ENCODE measurements at regions not wholly inside any gene's neighbourhood (a gene's known extent, or its start where the extent isn't known, plus 50 kb on each side); places are given as distances from the start of the nearest gene placed in this dataset.

GRCh38 chr16:73142053-73142854, 94.3 kb upstream of the ZFHX3 start:
- no peak for TF ChIP-seq CTCF (IDR thresholded peaks at IDR 0.05 in 2 of 3, conservative IDR thresholded peaks at IDR 0.05 in 1 of 3; ENCODE audit: control insufficient read depth in 2 of 3, extremely low read depth in 1 of 3, insufficient read depth in 1 of 3, low read depth in 3 of 3, low read length in 3 of 3)
- TF ChIP-seq CEBPZ (IDR thresholded peaks at IDR 0.05; ENCODE audit: low read depth, low read length) = no peak
- no peak for TF ChIP-seq RCOR1 (conservative IDR thresholded peaks at IDR 0.05; ENCODE audit: low read depth, low read length)
- TF ChIP-seq SP1 (IDR thresholded peaks at IDR 0.05; ENCODE audit: low read depth, low read length) = no peak
- TF ChIP-seq TAF1 (IDR thresholded peaks at IDR 0.05; ENCODE audit: borderline replicate concordance, low read depth, low read length) = no peak
- no peak for TF ChIP-seq IRF3 (IDR thresholded peaks at IDR 0.05)
- no peak for TF ChIP-seq POLR2AphosphoS2 (IDR thresholded peaks at IDR 0.05; ENCODE audit: low read depth, low read length)
- no peak for TF ChIP-seq EP300 (IDR thresholded peaks at IDR 0.05; ENCODE audit: borderline replicate concordance in 1 of 2, control insufficient read depth in 1 of 2, low read depth in 2 of 2, low read length in 2 of 2)
- TF ChIP-seq SUPT20H (IDR thresholded peaks at IDR 0.05; ENCODE audit: borderline replicate concordance, control insufficient read depth, low read depth, low read length) = no peak
- TF ChIP-seq EZH2 (IDR thresholded peaks at IDR 0.05; ENCODE audit: borderline replicate concordance, control insufficient read depth, low read depth, low read length) = no peak
- no peak for TF ChIP-seq IKZF2 (IDR thresholded peaks at IDR 0.05)
